Limb (tissue), 2 donors: ENCODE measurements at regions not wholly inside any gene's neighbourhood (a gene's known extent, or its start where the extent isn't known, plus 50 kb on each side); places are given as distances from the start of the nearest gene placed in this dataset.

Experiments used
- DNase-seq, 2 donors: peaks; one replicate each; pipeline ENCODE4 v3.0.0-alpha.2; 2016; ENCODE audit errors: extremely low spot score in 2 of 2

DNA sequence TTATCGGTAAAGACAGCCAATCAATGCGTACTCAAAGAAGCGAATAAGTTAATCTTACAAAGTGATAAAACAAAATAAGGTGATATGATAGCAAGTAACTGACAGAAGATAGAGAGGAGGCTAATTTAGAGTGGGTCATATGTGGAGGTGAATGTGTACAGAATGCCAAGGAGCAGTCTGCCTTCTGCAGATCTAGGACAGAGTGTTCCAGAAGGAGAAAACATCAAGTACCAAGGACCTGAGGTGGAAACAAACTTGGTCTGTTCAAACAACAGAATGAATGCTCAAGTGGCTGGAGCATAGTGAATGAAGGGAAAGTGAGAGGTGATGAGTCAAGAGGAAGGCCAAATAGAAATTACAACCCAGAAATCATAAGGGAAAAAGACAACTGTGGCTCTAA, 170.3 kb upstream of the BMP4 start:
- no peak for DNase-seq

DNA sequence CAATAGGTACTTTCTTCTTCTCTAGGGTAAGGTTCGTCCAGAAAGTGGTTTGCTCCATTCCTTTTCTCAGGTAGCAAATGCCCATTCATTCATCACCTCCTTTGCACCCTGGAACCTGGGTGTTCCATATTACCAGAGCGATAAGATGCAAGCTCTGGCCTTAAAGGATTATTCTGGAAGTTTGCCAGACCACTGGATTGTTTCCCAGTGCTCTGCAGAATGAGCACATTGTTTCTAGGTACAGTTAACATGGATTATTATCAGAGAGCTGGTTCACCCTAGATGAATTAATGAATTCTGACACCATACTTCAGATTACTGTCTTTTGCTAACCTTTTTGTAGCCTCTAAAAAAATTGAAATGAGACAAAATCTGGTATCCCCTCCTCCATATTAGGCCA, 170.9 kb upstream of the BMP4 start:
- no peak for DNase-seq

DNA sequence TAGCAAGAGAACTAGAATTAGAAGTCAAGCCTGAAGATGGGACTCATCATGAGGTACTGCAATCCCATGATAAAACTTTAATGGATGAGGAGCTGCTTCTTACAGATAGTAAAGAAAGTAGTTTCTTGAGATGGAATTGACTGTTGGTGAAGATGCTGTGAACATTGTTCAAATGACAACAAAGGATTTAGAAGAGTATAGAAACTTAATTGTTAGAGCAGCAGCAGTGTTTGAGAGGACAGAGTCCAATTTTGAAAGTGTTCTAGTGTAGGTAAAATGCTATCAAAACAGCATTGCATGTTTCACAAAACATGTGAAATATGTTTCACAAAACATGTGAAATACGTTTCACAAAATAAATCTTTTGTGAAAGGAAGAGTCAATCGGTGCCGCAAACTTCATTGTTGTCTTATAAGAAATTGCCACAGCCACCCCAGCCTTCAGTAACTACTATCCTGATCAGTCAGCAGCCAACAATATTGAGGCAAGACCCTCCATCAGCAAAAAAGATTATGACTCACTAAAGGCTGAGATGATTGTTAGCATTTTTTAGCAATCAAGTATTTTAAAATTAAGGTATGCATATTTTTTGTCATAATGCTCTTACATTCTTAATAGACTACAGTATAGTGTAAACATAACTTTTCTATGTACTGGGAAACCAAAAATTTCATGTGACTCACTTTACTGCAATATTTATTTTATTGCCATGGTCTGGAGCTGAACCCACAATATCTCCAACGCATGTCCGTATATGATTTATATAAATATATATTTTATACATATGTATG, 173.4 kb upstream of the BMP4 start:
- DNase-seq: no peak

DNA sequence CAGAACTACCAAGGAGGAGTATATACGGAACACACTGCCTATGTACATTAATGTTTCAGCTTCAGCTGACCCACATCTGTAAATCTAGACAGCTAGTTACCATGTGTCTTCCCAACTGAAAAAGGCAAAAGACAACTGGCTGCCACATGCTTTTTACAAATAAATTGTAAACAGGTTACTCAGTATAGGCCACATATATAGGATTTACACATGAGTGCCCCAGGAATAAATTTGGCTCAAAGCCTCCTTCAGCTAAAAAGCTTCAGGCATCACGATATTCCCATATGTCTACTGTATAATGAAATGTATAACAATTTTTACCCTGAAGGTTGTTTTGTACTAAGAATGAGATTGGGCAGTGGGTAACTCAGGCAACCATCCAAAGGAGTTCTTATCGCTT, 175.9 kb upstream of the BMP4 start:
- no peak for DNase-seq

DNA sequence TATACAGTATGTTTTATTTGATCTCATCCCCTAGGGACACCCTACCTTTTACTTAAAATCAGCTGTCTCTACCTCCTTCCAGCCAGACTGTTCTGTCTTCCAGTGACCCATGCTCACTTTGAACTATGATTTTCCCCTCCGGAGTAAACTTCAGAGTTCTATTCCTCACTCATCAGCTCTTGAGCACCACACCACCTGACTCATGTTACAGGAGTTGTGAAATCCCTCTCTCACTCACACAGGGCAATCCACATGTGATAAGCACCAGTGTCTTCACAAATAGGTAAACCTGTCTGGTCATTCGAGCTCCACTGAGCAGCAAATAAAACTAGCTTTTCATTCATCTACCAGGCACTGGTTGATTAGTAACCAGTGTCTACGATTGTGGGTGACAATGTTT, 177.3 kb upstream of the BMP4 start:
- DNase-seq: no peak

DNA sequence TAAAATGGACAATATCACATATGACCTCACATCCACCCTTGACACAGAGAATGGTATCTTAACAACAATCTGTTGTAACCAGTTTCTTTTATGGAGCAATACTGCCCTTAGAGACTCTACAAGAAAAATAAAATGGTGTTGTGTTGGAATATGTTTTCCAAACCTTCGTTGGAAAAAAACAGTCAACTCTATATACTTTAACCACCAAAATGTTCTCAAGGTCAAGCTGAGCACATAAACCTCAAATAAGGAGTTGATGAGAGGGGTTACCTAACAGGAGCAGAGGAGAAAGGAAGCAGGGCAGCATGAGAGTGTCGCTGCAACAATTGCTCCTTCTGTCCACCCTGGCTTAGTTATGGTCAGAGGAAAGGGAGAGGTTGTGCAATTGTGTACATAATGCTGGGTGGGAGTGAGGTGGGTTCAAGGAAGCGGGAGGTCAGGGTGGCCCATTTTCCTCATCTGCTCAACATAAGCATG, 179.2 kb upstream of the BMP4 start:
- no peak for DNase-seq

DNA sequence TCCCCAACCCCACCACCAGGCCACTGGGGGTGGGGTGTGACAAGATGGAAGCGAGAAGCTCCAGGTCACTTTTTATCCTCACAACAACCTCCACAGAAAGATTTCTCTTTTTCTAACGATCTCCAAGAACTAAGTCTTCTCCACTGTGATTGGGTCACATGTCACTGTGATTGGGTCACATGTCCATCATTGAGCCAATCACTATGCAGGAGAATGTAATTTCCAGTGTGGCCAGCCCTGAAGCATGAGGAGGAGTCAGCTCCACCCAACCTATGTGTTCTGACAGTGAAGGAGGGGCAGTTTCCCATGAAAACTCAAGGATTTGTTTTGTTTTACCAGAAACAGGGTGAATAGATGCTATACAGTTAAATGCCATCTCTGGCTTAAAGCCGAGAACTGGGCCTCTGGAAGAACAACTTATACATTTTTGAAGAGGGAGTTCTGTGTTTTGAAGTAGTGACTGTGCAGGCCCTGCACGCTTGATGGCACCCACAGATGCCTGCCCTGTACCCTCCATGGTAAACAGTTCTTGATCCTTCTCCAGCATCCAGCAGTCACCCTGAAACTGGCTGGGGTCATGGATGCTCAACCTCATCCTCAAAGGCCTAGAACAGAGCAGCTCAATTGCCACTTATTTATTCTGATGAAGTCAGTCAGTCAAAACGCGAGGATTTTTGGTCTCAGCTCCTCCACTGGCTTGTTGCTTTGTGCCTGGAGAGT, 180.4 kb upstream of the BMP4 start:
- no peak for DNase-seq

DNA sequence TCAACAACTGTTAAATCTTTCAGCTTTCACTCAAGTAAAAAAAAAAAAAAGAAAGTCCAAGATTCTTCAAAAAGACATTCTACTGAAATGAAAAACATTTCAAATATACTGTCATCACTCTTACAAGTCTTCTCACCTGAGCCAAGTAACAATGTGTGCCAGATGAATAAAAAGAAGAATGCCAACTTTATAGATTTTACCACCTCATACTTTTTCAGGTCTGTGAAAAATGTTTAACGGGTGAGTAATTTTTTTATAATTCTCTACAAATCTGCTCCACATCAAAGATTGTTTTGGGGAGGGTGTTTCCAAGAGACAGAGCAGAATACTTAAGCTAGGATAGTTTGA, 181.0 kb upstream of the BMP4 start:
- DNase-seq: no peak

DNA sequence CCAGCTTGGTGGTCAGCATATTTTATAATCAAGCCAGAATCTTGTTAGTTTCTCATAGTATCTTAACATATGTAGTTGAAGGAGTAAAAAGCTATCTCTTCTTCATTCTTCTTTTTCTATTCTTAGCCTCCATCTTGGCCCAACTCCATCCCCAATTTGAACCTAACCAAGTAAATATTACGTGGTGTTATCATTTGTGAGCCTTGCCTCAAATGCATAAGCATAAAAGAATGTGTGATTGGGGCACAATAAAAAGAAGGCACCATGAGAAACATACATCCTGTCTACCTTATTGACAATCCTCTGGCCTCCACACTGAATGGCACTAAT, 181.4 kb upstream of the BMP4 start:
- DNase-seq: no peak

DNA sequence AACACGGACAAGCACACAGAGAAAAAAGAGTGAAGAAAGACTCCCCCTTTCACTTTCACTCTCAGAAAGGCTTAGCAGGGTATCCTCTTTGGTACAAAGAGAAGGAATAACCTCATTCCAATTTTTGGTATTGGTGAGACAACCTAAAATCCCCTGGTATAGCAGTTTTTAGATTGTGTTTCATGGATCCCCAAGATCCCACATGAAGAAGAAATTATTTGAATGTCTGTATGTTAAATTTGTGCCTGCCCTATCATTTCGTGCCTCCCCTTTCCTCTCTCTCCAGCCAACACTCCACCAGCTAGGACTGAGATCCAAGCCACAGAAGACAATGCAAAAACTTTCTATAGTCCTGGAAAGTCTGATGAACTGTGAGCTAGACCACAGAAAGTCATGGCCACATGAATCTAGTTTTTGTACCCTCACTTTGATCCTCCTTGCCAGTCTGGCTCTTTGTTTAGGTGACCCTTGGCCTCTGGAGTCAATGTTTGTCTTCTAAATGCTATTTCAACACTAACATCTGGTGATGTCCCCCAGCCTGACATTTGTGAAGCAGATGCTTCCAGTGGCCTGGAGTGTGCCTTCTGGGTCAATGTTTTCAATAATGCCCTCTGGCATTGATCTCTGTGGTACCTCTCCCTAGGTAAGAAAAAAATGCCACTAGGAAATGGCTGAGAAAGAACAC, 181.9 kb upstream of the BMP4 start:
- no peak for DNase-seq

DNA sequence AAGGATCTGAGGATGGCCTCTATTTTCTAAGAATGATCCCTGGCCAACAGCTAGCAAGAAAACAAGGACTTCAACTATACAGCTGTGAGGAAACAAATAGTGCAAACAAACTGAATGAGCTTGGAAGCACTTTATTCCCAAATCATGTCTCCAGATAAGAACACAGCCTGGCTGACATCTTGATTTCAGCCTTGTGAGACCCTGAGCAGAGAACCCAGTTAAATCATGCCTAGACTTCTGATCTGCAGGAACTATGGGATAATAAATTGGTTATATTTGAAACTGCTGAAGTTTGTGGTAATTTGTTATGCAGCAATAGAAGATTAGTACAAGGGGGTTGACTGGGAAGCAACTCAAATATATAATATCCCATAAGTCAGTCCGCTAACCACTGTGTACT, 183.9 kb upstream of the BMP4 start:
- DNase-seq: no peak

DNA sequence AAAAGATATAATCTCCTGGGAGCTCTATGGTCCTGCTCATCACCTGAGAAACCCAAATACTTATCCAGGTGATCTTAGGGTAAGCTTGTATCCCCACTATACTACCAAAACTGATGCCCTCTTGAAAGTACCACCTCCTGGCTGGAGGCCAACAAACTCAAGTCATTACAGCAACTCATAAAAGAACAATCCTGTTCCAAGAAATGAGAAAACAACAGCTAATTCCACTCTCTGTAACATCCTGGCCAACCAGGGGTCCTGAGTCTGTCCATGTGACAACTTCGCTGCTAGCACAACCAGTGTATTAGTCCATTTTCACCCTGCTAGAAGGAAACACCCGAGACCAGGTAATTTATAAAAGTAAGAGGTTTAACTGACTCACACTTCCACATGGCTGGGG, 190.0 kb upstream of the BMP4 start:
- DNase-seq: no peak

DNA sequence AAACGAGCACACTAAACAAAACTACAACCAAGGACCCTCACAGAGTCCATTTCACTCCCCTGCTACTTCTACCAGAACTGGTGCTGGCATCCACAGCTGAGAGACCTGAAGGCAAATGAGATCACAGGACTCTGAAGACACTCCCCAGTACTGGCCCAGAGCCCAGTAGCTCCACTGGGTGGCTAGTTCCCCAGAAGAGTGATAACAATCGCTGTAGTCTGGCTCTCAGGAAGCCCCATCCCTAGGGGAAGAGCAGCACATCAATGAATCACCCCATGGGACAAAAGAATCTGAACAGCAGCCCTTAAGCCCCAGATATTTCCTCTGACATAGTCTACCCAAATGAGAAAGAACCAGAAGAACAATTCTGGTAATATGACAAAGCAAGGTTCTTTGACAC, 190.7 kb upstream of the BMP4 start:
- no peak for DNase-seq

DNA sequence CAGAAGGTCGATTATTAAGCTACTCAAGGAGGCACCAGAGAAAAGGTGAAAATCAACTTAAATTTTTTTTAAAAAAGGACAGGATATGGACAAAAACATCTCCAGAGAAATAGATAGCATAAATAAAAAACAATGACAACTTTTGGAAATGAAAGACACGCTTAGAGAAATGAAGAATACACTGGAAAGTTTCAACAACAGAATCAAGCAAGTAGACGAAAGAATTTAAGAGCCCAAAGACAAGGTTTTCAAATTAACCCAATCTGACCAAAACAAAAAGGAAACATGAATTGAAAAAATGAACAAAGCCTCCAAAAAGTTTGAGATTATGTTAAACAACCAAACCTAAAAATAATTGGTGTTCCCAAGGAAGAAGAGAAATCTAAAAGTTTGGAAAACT, 191.1 kb upstream of the BMP4 start:
- no peak for DNase-seq

DNA sequence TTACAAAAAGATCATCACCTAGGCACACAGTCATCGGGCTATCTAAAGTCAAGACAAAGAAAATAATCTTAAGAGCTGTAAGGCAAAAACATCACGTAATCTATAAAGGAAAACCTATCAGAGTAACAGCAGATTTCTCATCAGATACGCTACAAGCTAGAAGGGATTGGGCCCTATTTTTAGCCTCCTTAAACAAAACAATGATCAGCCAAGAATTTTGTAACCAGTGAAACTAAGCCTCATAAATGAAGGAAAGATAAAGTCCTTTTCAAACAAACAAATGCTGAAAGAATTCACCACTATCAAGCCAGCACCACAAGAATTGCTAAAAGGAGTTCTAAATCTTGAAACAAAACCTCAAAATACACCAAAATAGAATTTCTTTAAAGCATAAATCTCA, 191.6 kb upstream of the BMP4 start:
- no peak for DNase-seq

DNA sequence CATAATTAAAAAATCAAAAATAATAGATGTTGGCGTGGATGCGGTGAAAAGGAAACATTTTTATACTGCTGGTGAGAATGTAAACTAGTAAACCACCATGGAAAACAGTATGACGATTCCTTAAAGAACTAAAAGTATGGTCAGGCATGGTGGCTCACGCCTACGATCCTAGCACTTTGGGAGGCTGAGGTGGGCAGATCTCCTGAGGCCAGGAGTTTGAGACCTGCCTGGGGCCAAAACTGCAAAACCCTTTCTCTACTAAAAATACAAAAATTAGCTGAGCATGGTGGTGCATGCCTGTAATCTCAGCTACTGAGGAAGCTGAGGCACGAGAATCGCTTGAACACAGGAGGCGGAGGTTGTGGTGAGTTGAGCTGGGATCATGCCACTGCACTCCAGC, 195.7 kb upstream of the BMP4 start:
- no peak for DNase-seq

DNA sequence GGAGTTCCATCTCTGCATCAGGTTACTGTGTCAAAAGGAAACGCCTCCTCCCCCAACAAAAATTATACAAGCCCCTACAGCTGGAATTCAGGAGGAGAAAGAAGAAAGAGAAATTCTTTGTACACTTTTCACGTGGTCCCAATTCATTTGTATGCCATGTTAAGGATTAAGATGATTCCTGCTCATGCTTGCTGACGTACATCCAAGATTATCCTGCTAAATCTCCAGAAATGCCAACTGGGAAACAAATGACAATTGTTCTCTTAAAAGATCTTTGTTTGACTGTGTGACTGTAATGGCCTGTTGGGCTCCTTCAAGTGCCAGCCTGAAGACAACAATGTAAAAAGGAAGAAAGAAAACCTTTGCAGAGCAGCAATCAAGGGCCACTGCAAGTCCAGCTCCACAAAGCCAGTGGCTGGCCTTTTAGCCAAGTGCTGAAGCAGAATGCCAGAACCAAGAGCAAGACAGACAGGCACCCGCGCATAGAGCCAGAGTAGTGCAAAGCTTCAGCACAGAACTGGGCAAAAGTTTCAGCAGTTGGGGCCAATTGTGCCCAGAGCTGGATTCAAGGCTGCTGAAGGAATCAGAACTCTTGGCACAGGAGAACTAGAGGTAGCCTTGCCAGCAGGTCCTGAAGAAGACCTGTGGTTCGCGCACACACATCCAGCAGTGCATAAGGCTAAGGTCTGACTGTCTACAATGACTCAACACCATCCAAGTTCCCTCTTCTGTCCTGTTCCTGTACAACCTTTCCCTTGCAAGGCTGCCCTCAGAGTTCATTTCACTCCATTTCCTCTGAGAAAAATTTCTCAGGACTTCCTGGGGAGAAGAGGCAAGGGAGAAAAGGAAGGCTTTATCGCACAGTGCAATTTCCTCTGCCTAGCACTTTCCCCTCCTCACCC, 209.7 kb upstream of the BMP4 start:
- no peak for DNase-seq

DNA sequence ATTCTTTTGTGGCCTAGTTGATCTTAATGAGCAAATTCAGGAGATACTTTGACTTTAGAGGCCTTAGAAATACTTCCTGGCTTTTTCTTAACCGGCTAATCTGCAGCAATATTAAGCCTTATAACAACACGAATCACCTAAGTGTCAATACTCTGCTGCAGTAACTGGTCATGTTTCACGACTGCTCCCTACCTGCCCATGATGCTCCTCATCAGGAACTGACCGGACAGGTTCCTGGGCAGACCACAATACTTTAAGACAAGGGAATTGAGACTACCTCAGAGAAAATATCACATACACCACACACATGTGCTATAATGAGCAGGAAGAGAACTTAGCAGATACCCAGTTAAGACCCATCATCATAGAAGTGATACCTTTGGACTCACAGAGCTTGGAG, 211.9 kb upstream of the BMP4 start:
- DNase-seq: no peak

DNA sequence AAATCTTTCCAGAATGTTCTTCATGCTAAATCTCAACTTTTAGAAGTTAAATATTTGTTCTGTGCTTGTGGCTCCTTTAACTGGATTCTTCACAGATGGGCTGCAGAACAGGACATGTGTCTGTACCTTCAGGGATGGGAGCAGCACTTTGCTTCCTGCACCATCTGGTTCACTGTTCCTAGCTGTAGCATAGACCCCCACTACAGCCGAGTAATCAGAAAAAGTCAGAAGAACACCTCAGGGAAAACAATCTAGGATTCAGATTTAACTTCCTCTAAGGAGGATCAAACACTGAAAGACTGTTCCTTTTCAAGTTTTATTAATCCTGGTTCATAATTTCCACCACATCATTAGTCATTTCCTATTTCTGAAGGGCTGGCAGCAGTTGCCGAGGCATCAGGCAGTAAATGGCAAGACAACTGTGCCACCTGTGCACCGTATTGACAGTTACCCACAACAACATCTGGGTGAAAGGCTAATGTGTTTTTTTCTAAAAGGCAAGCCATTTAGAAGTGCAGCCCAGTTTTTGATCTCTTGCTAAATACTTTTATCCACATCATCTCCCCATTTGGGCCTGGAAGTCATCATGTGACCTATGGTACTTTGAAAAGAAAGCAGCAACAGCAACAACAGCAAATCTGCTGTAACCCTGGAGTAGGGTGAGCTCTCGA, 212.8 kb upstream of the BMP4 start:
- no peak for DNase-seq

DNA sequence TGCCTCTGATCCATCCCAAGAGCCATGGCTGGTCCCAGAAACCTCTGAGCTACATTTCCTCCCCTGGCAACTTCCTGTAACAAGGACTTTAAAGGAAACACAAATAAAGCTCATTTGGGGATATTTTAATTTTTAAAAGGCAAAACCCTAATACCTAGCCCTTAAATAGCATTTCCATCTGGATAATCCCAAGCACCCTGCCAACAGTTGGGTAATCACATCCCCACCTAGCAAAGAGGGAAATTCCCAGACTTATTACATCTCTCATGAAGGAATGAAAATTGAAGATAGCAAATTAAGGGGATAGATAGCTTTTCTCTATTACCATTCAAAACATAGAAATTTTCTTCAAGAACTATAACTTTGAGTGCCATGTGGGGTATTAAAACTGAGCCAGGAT, 213.7 kb upstream of the BMP4 start:
- no peak for DNase-seq

DNA sequence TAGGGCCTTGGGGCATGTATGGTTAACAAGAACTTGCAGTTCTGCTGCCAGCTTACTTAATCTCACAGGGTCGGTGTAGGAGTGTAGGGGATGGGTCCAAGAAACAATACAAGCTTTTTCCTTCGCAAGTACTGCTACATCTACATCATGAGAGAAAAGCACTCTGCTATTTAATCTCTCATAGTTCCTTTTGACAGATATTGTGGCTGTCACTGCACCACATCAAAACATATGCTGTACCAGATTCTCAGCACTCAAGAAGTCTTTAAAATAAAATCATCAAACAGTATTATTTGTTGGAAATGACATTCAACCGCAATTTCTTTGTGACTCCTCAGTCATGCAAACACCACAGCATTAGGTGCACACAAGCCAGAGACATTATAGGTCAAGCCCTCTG, 215.5 kb upstream of the BMP4 start:
- no peak for DNase-seq
